ENCODE measurements at regions not wholly inside any gene's neighbourhood (a gene's known extent, or its start where the extent isn't known, plus 50 kb on each side); places are given as distances from the start of the nearest gene placed in this dataset.

GRCh38 chr7:92932450-92932849, 96.1 kb upstream of the CDK6 start:
- H3K4me3 ChIP-seq (replicated peaks in 1 of 3), result no peak overlapping the region
- no peaks in the 10 kb centered on the region for H3K27me3 ChIP-seq
- no peaks in the 10 kb centered on the region for H3K9me3 ChIP-seq
- intact Hi-C loops (cut with DNase I), result no loop called here
- no peaks in the 10 kb centered on the region for H3K36me3 ChIP-seq
- H3K27ac ChIP-seq, result no peak overlapping the region
- H3K4me1 ChIP-seq, result no peaks in the 10 kb centered on the region
- TF ChIP-seq CTCF (IDR thresholded peaks at IDR 0.05) (no peak), POLR2A (IDR thresholded peaks at IDR 0.05) (no peak)
- WGBS, 2 donors, result 71 to 74% methylated on average over 8 of the region's 8 CpGs
- no peak for DNase-seq

- intact Hi-C loops (cut with DNase I), result no loop called here
- Histone ChIP-seq H3K27me3 (no peaks in the 10 kb centered on the region), H3K4me1 (no peaks in the 10 kb centered on the region), H3K9me3 (no peaks in the 10 kb centered on the region), H3K27ac (no peak overlapping the region), H3K36me3 (no peaks in the 10 kb centered on the region), H3K4me3 (replicated peaks in 1 of 3) (no peak overlapping the region)
- no peak for TF ChIP-seq POLR2A (IDR thresholded peaks at IDR 0.05)
- TF ChIP-seq CTCF (IDR thresholded peaks at IDR 0.05), result no peak
- WGBS, 2 donors, result 70 to 75% methylated on average over 1 of the region's 1 CpG
- DNase-seq, result no peak
Measured at GRCh38 chr7:92930404-92930803, 94.0 kb upstream of the CDK6 start.

GRCh38 chr7:92926697-92927044, 90.3 kb upstream of the CDK6 start:
- DNase-seq, result no peak

GRCh38 chr7:92925876-92926696, 89.7 kb upstream of the CDK6 start:
- 29 to 67% methylated on average over 1 to 9 of the region's 9 CpGs for WGBS, 2 donors
- intact Hi-C loops (cut with DNase I), result no loop called here

More at GRCh38 chr7:92926697-92927044, 90.3 kb upstream of the CDK6 start:
- no peak overlapping the region for H3K27ac ChIP-seq
- H3K4me1 ChIP-seq, result no peaks in the 10 kb centered on the region
- no peaks in the 10 kb centered on the region for H3K27me3 ChIP-seq
- H3K36me3 ChIP-seq, result no peaks in the 10 kb centered on the region
- intact Hi-C loops (cut with DNase I), result no loop called here
- no peaks in the 10 kb centered on the region for H3K9me3 ChIP-seq
- no peak for TF ChIP-seq CTCF (IDR thresholded peaks at IDR 0.05)
- no peak for TF ChIP-seq POLR2A (IDR thresholded peaks at IDR 0.05)
- 81 to 92% methylated on average over 5 to 7 of the region's 8 CpGs for WGBS, 2 donors
- H3K4me3 ChIP-seq (replicated peaks in 1 of 3), result no peak overlapping the region

More at GRCh38 chr7:92925876-92926696, 89.7 kb upstream of the CDK6 start:
- Histone ChIP-seq H3K9me3 (no peaks in the 10 kb centered on the region), H3K4me3 (replicated peaks in 1 of 3) (no peak overlapping the region), H3K27ac (no peak overlapping the region), H3K27me3 (no peaks in the 10 kb centered on the region), H3K36me3 (no peaks in the 10 kb centered on the region), H3K4me1 (no peaks in the 10 kb centered on the region)
- no peak for TF ChIP-seq POLR2A (IDR thresholded peaks at IDR 0.05)
- TF ChIP-seq CTCF (IDR thresholded peaks at IDR 0.05), result no peak
- DNase-seq, result no peak
